Left renal cortex interstitium (tissue), 4 donors: ENCODE measurements at regions not wholly inside any gene's neighbourhood (a gene's known extent, or its start where the extent isn't known, plus 50 kb on each side); places are given as distances from the start of the nearest gene placed in this dataset.
"Not testable (repeated sequence)": the region's sequence is repeated elsewhere in the genome, so short reads cannot be mapped to it uniquely, and the experiment has no call there.

Experiments used
- DNase-seq, 4 donors: peaks; one replicate each; pipeline ENCODE4 v3.0.0-alpha.2; 2013; ENCODE audit warnings: low read depth in 4 of 4, low spot score in 2 of 4, missing footprints in 1 of 4

- no peak for DNase-seq
These were observed 58.8 kb downstream of the UQCRFS1 start for GRCh38 chr19:29154163-29154562.

- DNase-seq = no peak
These were observed 67.2 kb downstream of the UQCRFS1 start for GRCh38 chr19:29145756-29146155.

GRCh38 chr19:29143183-29143582 is 69.8 kb downstream of the UQCRFS1 start:
- no peak for DNase-seq

- no peak for DNase-seq
These were observed 73.7 kb downstream of the UQCRFS1 start for GRCh38 chr19:29139227-29139626.

- not testable (repeated sequence) for DNase-seq
These were observed 74.7 kb downstream of the UQCRFS1 start for GRCh38 chr19:29138206-29138605.

GRCh38 chr19:29131456-29131855 is 81.5 kb downstream of the UQCRFS1 start:
- DNase-seq = no peak

- DNase-seq = no peak
These were observed 83.8 kb downstream of the UQCRFS1 start for GRCh38 chr19:29129148-29129547.

- no peak for DNase-seq
These were observed 84.7 kb downstream of the UQCRFS1 start for GRCh38 chr19:29128203-29128602.

- no peak for DNase-seq
These were observed 90.8 kb downstream of the UQCRFS1 start for GRCh38 chr19:29122185-29122584.

- DNase-seq = no peak
These were observed 91.3 kb downstream of the UQCRFS1 start for GRCh38 chr19:29121684-29122083.

GRCh38 chr19:29120466-29120865 is 92.5 kb downstream of the UQCRFS1 start:
- no peak for DNase-seq

GRCh38 chr19:29119590-29119989 is 93.4 kb downstream of the UQCRFS1 start:
- no peak for DNase-seq

GRCh38 chr19:29118389-29118788 is 94.6 kb downstream of the UQCRFS1 start:
- no peak for DNase-seq

- DNase-seq = no peak
These were observed 95.0 kb downstream of the UQCRFS1 start for GRCh38 chr19:29117926-29118325.

- DNase-seq = no peak
These were observed 97.8 kb downstream of the UQCRFS1 start for GRCh38 chr19:29115181-29115580.

GRCh38 chr19:29113838-29114237 is 99.1 kb downstream of the UQCRFS1 start:
- no peak for DNase-seq

GRCh38 chr19:29111576-29111975 is 101.4 kb downstream of the UQCRFS1 start:
- no peak for DNase-seq

- no peak for DNase-seq
These were observed 105.1 kb downstream of the UQCRFS1 start for GRCh38 chr19:29107831-29108230.

- no peak for DNase-seq
These were observed 106.5 kb downstream of the UQCRFS1 start for GRCh38 chr19:29106346-29106885.

GRCh38 chr19:29105629-29106292 is 107.2 kb downstream of the UQCRFS1 start:
- no peak for DNase-seq

- no peak for DNase-seq
These were observed 108.2 kb downstream of the UQCRFS1 start for GRCh38 chr19:29104605-29105241.

GRCh38 chr19:29098863-29099481 is 114.0 kb downstream of the UQCRFS1 start:
- DNase-seq = no peak
